CD14-positive monocyte (primary cell): ENCODE measurements at regions not wholly inside any gene's neighbourhood (a gene's known extent, or its start where the extent isn't known, plus 50 kb on each side); places are given as distances from the start of the nearest gene placed in this dataset.

Source experiments
- DNase-seq, 3 donors: peaks; one replicate each; pipeline ENCODE4 v3.0.0-alpha.2; 2011 to 2022
- H2AFZ ChIP-seq: 2 replicates; pipeline ENCODE4 v1.6.0; 2012; ENCODE audit warnings: mild to moderate bottlenecking, low read depth, low read length, inconsistent platforms; ENCODE audit not compliant: insufficient read depth, poor library complexity, severe bottlenecking
- H3K27ac ChIP-seq, 2 donors: 1 replicate in 1 of 2; 2 replicates in 1 of 2; pipeline ENCODE4 v1.5.1; 2012 to 2013; ENCODE audit warnings: low read length in 2 of 2, control low read depth in 1 of 2, inconsistent platforms in 1 of 2, low read depth in 1 of 2, mild to moderate bottlenecking in 1 of 2
- H3K27me3 ChIP-seq, 2 donors: one replicate each; pipeline versions ENCODE4 v1.6.0 to v1.6.1; 2011 to 2013; ENCODE audit warnings: low read length in 2 of 2; ENCODE audit not compliant: control insufficient read depth in 2 of 2, insufficient read depth in 2 of 2
- H3K36me3 ChIP-seq, 2 donors: replicated peaks in 1 of 2; 1 replicate in 1 of 2; 2 replicates in 1 of 2; pipeline versions ENCODE4 v1.5.1 to v1.6.1; 2012 to 2013; ENCODE audit warnings: low read length in 2 of 2, control low read depth in 1 of 2, inconsistent platforms in 1 of 2, mild to moderate bottlenecking in 1 of 2; ENCODE audit not compliant: insufficient read depth in 2 of 2, control insufficient read depth in 1 of 2
- H3K4me1 ChIP-seq, 2 donors: 1 replicate in 1 of 2; 2 replicates in 1 of 2; pipeline versions ENCODE4 v1.5.1 to v1.6.1; 2012 to 2013; ENCODE audit warnings: low read length in 2 of 2, control low read depth in 1 of 2, inconsistent platforms in 1 of 2, mild to moderate bottlenecking in 1 of 2, moderate library complexity in 1 of 2; ENCODE audit not compliant: insufficient read depth in 2 of 2, control insufficient read depth in 1 of 2
- H3K4me2 ChIP-seq: replicated peaks from 2 replicates; pipeline ENCODE3; 2012; ENCODE audit warnings: low read length, moderate library complexity, mild to moderate bottlenecking; ENCODE audit not compliant: poor library complexity, severe bottlenecking; ENCODE audit errors: extremely low read depth
- H3K4me3 ChIP-seq, 3 experiments: fragments of 200-600 bp in 1 of 3; sonication (generic) in 1 of 3; replicated peaks in 1 of 3; 1 replicate in 2 of 3; 2 replicates in 1 of 3; pipeline ENCODE4 v1.5.1; 2011 to 2013; ENCODE audit warnings: low read length in 3 of 3, mild to moderate bottlenecking in 3 of 3, control low read depth in 2 of 3, low read depth in 2 of 3, inconsistent platforms in 1 of 3, moderate library complexity in 1 of 3
- H3K79me2 ChIP-seq: 2 replicates; pipeline ENCODE4 v1.6.0; 2012; ENCODE audit warnings: mild to moderate bottlenecking, control low read depth, inconsistent platforms, low read length, moderate library complexity; ENCODE audit not compliant: insufficient read depth
- H3K9ac ChIP-seq: 2 replicates; pipeline ENCODE4 v1.6.0; 2017; ENCODE audit warnings: low read length, mild to moderate bottlenecking; ENCODE audit not compliant: insufficient read depth, poor library complexity, severe bottlenecking
- H3K9me3 ChIP-seq, 2 donors: replicated peaks in 1 of 2; 1 replicate in 1 of 2; 2 replicates in 1 of 2; pipeline versions ENCODE4 v1.5.1 to v1.6.1; 2012 to 2013; ENCODE audit warnings: low read length in 2 of 2, control low read depth in 1 of 2; ENCODE audit not compliant: control insufficient read depth in 1 of 2, insufficient read depth in 1 of 2
- H4K20me1 ChIP-seq: 2 replicates; pipeline ENCODE4 v1.6.0; 2012; ENCODE audit warnings: mild to moderate bottlenecking, low read length, control low read depth, moderate library complexity; ENCODE audit not compliant: insufficient read depth
- H3K27ac Mint-ChIP-seq, 7 donors: one replicate each; pipeline ENCODE4 v1.8.0; 2020; ENCODE audit warnings: mild to moderate bottlenecking in 7 of 7, mixed read lengths in 7 of 7, moderate library complexity in 6 of 7, inconsistent platforms in 2 of 7
- H3K27me3 Mint-ChIP-seq, 3 donors: one replicate each; pipeline ENCODE4 v1.8.0; 2021 to 2022; ENCODE audit warnings: low read depth in 3 of 3, mild to moderate bottlenecking in 3 of 3, mixed read lengths in 3 of 3, moderate library complexity in 3 of 3, inconsistent platforms in 1 of 3
- H3K36me3 Mint-ChIP-seq, 2 donors: one replicate each; pipeline ENCODE4 v1.8.0; 2020; ENCODE audit warnings: mixed read lengths in 2 of 2, inconsistent platforms in 1 of 2, mild to moderate bottlenecking in 1 of 2
- H3K4me1 Mint-ChIP-seq: one replicate; pipeline ENCODE4 v1.8.0; 2020; ENCODE audit warnings: mild to moderate bottlenecking, mixed read lengths
- H3K4me3 Mint-ChIP-seq, 2 donors: one replicate each; pipeline ENCODE4 v1.8.0; 2020; ENCODE audit warnings: mild to moderate bottlenecking in 2 of 2, mixed read lengths in 2 of 2, moderate library complexity in 1 of 2
- H3K9me3 Mint-ChIP-seq, 7 donors: one replicate each; pipeline ENCODE4 v1.8.0; 2020 to 2022; ENCODE audit warnings: mixed read lengths in 7 of 7, mild to moderate bottlenecking in 6 of 7, moderate library complexity in 6 of 7, inconsistent platforms in 2 of 7
- CTCF ChIP-seq: fragments of 200-600 bp; IDR thresholded peaks from one replicate; pipeline ENCODE4 v1.8.0; 2022; ENCODE audit warnings: antibody characterized with exemption, mild to moderate bottlenecking
- WGBS: methylation state at CpG from one replicate; pipeline ENCODE4 v1.1.5; 2013; ENCODE audit warnings: missing lambda C conversion rate; ENCODE audit not compliant: insufficient coverage; 5-methylcytosine and 5-hydroxymethylcytosine counted together
- intact Hi-C, 2 donors: fragments of 100-400 bp; cut with micrococcal nuclease; formaldehyde crosslinking; loops; one replicate each; pipeline versions ENCODE4 v1.15.0 to v1.15.1; 2023

GRCh38 chr5:8693341-8693844 is 824.4 kb downstream of the MTRR start:
- Histone ChIP-seq H3K4me3 (no peak overlapping the region), H3K9me3 (no peaks in the 10 kb centered on the region), H3K27ac (no peak overlapping the region), H4K20me1 (no peaks in the 10 kb centered on the region), H2AFZ (no peak overlapping the region), H3K9ac (no peak overlapping the region), H3K4me1 (no peaks in the 10 kb centered on the region), H3K79me2 (no peaks in the 10 kb centered on the region), H3K4me2 (no peak overlapping the region), H3K27me3 (no peaks in the 10 kb centered on the region), H3K36me3 (no peaks in the 10 kb centered on the region)
- DNase-seq: no peak
- Mint-ChIP-seq H3K4me3 (no peak overlapping the region), H3K36me3 (no peaks in the 10 kb centered on the region), H3K27me3 (peaks cover 0 to 3% (median 0%) of the 10 kb centered on the region in 3 donors), H3K27ac (no peak overlapping the region), H3K9me3 (peaks cover 0 to 5% (median 1%) of the 10 kb centered on the region in 7 donors), H3K4me1 (no peaks in the 10 kb centered on the region)
- WGBS: no CpG with 5 or more reads among the region's 1 CpG
- no peak for TF ChIP-seq CTCF
- intact Hi-C loops: no loop called here

GRCh38 chr5:8694545-8694944 is 825.6 kb downstream of the MTRR start:
- no peak overlapping the region for H3K9ac ChIP-seq
- intact Hi-C loops: no loop called here
- no peaks in the 10 kb centered on the region for H3K9me3 ChIP-seq
- no peaks in the 10 kb centered on the region for H3K79me2 ChIP-seq
- H3K27ac ChIP-seq: no peak overlapping the region
- H2AFZ ChIP-seq: no peak overlapping the region
- Mint-ChIP-seq H3K27ac (no peak overlapping the region), H3K36me3 (no peaks in the 10 kb centered on the region), H3K27me3 (peaks cover 0 to 4% (median 0%) of the 10 kb centered on the region in 3 donors), H3K4me1 (no peaks in the 10 kb centered on the region), H3K4me3 (no peak overlapping the region), H3K9me3 (peaks cover 0 to 5% (median 1%) of the 10 kb centered on the region in 7 donors)
- no peaks in the 10 kb centered on the region for H3K36me3 ChIP-seq
- H3K4me1 ChIP-seq: no peaks in the 10 kb centered on the region
- H4K20me1 ChIP-seq: no peaks in the 10 kb centered on the region
- no peak for TF ChIP-seq CTCF
- H3K27me3 ChIP-seq: no peaks in the 10 kb centered on the region
- H3K4me3 ChIP-seq: no peak overlapping the region
- DNase-seq: no peak
- WGBS: no CpG with 5 or more reads among the region's 3 CpGs
- no peak overlapping the region for H3K4me2 ChIP-seq
